ENCODE measurements at regions not wholly inside any gene's neighbourhood (a gene's known extent, or its start where the extent isn't known, plus 50 kb on each side); places are given as distances from the start of the nearest gene placed in this dataset.

DNA sequence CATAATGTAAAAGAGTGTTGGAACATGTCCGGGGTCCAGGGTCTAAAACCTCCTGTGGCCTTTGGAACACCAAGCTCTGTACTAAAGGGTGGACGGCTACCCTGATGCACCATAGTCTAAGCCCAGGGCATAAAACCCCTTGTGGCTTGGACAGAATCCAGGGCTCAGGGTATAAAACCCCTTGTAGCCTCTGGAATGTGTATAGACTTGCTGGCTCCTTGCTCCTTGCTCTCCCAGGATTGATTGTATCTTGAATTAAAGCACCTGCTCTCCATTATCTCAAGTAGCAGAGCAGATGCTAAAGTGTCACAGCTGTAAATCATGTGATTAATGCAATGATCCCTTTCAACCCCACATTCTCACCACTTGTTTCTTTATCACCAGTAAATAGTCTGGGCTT is 556.5 kb downstream of the LRFN5 start:
- TF ChIP-seq, protein P1, sequence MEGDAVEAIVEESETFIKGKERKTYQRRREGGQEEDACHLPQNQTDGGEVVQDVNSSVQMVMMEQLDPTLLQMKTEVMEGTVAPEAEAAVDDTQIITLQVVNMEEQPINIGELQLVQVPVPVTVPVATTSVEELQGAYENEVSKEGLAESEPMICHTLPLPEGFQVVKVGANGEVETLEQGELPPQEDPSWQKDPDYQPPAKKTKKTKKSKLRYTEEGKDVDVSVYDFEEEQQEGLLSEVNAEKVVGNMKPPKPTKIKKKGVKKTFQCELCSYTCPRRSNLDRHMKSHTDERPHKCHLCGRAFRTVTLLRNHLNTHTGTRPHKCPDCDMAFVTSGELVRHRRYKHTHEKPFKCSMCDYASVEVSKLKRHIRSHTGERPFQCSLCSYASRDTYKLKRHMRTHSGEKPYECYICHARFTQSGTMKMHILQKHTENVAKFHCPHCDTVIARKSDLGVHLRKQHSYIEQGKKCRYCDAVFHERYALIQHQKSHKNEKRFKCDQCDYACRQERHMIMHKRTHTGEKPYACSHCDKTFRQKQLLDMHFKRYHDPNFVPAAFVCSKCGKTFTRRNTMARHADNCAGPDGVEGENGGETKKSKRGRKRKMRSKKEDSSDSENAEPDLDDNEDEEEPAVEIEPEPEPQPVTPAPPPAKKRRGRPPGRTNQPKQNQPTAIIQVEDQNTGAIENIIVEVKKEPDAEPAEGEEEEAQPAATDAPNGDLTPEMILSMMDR (IDR thresholded peaks at IDR 0.05) = no peak
- TF ChIP-seq POLR2A (IDR thresholded peaks at IDR 0.05; ENCODE audit: low read depth) (no peak), EP300 (IDR thresholded peaks at IDR 0.05) (no peak)
